Vagina (tissue), 2 donors: ENCODE measurements at regions not wholly inside any gene's neighbourhood (a gene's known extent, or its start where the extent isn't known, plus 50 kb on each side); places are given as distances from the start of the nearest gene placed in this dataset.

Source experiments
- POLR2A ChIP-seq, 2 donors: fragments of 450-650 bp; IDR thresholded peaks; one replicate each; pipeline ENCODE4 v1.6.1; 2017; ENCODE audit warnings: antibody characterized with exemption in 2 of 2, mild to moderate bottlenecking in 2 of 2, moderate library complexity in 2 of 2
- TF ChIP-seq, protein P1 (sequence below), 3 experiments: fragments of 450-650 bp in 2 of 3; fragments of 200-600 bp in 1 of 3; sonication (generic) in 1 of 3; IDR thresholded peaks; one replicate each; pipeline ENCODE4 v1.5.1; 2017 to 2019; ENCODE audit warnings: antibody characterized with exemption in 3 of 3, mild to moderate bottlenecking in 2 of 3, moderate library complexity in 2 of 3

- TF ChIP-seq, protein P1, sequence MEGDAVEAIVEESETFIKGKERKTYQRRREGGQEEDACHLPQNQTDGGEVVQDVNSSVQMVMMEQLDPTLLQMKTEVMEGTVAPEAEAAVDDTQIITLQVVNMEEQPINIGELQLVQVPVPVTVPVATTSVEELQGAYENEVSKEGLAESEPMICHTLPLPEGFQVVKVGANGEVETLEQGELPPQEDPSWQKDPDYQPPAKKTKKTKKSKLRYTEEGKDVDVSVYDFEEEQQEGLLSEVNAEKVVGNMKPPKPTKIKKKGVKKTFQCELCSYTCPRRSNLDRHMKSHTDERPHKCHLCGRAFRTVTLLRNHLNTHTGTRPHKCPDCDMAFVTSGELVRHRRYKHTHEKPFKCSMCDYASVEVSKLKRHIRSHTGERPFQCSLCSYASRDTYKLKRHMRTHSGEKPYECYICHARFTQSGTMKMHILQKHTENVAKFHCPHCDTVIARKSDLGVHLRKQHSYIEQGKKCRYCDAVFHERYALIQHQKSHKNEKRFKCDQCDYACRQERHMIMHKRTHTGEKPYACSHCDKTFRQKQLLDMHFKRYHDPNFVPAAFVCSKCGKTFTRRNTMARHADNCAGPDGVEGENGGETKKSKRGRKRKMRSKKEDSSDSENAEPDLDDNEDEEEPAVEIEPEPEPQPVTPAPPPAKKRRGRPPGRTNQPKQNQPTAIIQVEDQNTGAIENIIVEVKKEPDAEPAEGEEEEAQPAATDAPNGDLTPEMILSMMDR (IDR thresholded peaks at IDR 0.05) = no peak
- no peak for TF ChIP-seq POLR2A (IDR thresholded peaks at IDR 0.05)
Measured at GRCh38 chr6:166021429-166021828, 146.2 kb downstream of the TBXT start.
